ENCODE measurements at regions not wholly inside any gene's neighbourhood (a gene's known extent, or its start where the extent isn't known, plus 50 kb on each side); places are given as distances from the start of the nearest gene placed in this dataset.

- no peak for TF ChIP-seq CTCF (IDR thresholded peaks at IDR 0.05; ENCODE audit: insufficient read depth, low read length, poor library complexity, severe bottlenecking)
- TF ChIP-seq EZH2phosphoT487 (conservative IDR thresholded peaks at IDR 0.05; ENCODE audit: low read length) = no peak
- H3K9me2 ChIP-seq (replicated peaks; ENCODE audit: insufficient read depth, low read length) = no peaks in the 10 kb centered on the region
- H2AFZ ChIP-seq (ENCODE audit: low read depth, low read length, severe bottlenecking) = no peak overlapping the region
- no peak overlapping the region for H3K4me3 ChIP-seq (ENCODE audit: insufficient read depth, low read length, poor library complexity, severe bottlenecking)
- no peak overlapping the region for H3K9ac ChIP-seq (ENCODE audit: low read length)
- no peak overlapping the region for H3K4me2 ChIP-seq (ENCODE audit: low read depth, low read length, poor library complexity, severe bottlenecking)
- no peaks in the 10 kb centered on the region for H3K79me2 ChIP-seq (ENCODE audit: insufficient read depth, low read length)
- no peaks in the 10 kb centered on the region for H3K9me3 ChIP-seq (ENCODE audit: insufficient read depth, low read length)
- no peaks in the 10 kb centered on the region for H4K20me1 ChIP-seq (ENCODE audit: low read depth, low read length)
- H3K27ac ChIP-seq (ENCODE audit: low read depth, low read length) = no peak overlapping the region
- no peaks in the 10 kb centered on the region for H3K27me3 ChIP-seq (ENCODE audit: low read length)
- H3F3A ChIP-seq (ENCODE audit: insufficient read depth) = no peaks in the 10 kb centered on the region
- no peaks in the 10 kb centered on the region for H3K36me3 ChIP-seq (ENCODE audit: low read length)
These were observed 182.3 kb downstream of the FTCDNL1 start for GRCh38 chr2:199668645-199669044.

- no peaks in the 10 kb centered on the region for H3K9me3 ChIP-seq (ENCODE audit: insufficient read depth, low read length)
- no peaks in the 10 kb centered on the region for H3K9me2 ChIP-seq (replicated peaks; ENCODE audit: insufficient read depth, low read length)
- no peak for TF ChIP-seq CTCF (IDR thresholded peaks at IDR 0.05; ENCODE audit: insufficient read depth, low read length, poor library complexity, severe bottlenecking)
- no peak for TF ChIP-seq EZH2phosphoT487 (conservative IDR thresholded peaks at IDR 0.05; ENCODE audit: low read length)
- no peak overlapping the region for H3K4me2 ChIP-seq (ENCODE audit: low read depth, low read length, poor library complexity, severe bottlenecking)
- no peak overlapping the region for H2AFZ ChIP-seq (ENCODE audit: low read depth, low read length, severe bottlenecking)
- no peak overlapping the region for H3K4me3 ChIP-seq (ENCODE audit: insufficient read depth, low read length, poor library complexity, severe bottlenecking)
- no peaks in the 10 kb centered on the region for H3F3A ChIP-seq (ENCODE audit: insufficient read depth)
- no peaks in the 10 kb centered on the region for H4K20me1 ChIP-seq (ENCODE audit: low read depth, low read length)
- no peak overlapping the region for H3K27ac ChIP-seq (ENCODE audit: low read depth, low read length)
- H3K9ac ChIP-seq (ENCODE audit: low read length) = no peak overlapping the region
- no peaks in the 10 kb centered on the region for H3K79me2 ChIP-seq (ENCODE audit: insufficient read depth, low read length)
- no peaks in the 10 kb centered on the region for H3K27me3 ChIP-seq (ENCODE audit: low read length)
- no peaks in the 10 kb centered on the region for H3K36me3 ChIP-seq (ENCODE audit: low read length)
These were observed 187.8 kb downstream of the FTCDNL1 start for GRCh38 chr2:199663157-199663556.

GRCh38 chr2:199662255-199662654 lies 188.7 kb downstream of the FTCDNL1 start:
- Histone ChIP-seq H3K4me2 (ENCODE audit: low read depth, low read length, poor library complexity, severe bottlenecking) (no peak overlapping the region), H2AFZ (ENCODE audit: low read depth, low read length, severe bottlenecking) (no peak overlapping the region), H4K20me1 (ENCODE audit: low read depth, low read length) (no peaks in the 10 kb centered on the region), H3K9me2 (replicated peaks; ENCODE audit: insufficient read depth, low read length) (no peaks in the 10 kb centered on the region), H3F3A (ENCODE audit: insufficient read depth) (no peaks in the 10 kb centered on the region), H3K27me3 (ENCODE audit: low read length) (no peaks in the 10 kb centered on the region), H3K27ac (ENCODE audit: low read depth, low read length) (no peak overlapping the region), H3K36me3 (ENCODE audit: low read length) (no peaks in the 10 kb centered on the region), H3K9ac (ENCODE audit: low read length) (no peak overlapping the region), H3K9me3 (ENCODE audit: insufficient read depth, low read length) (no peaks in the 10 kb centered on the region), H3K79me2 (ENCODE audit: insufficient read depth, low read length) (no peaks in the 10 kb centered on the region), H3K4me3 (ENCODE audit: insufficient read depth, low read length, poor library complexity, severe bottlenecking) (no peak overlapping the region)
- TF ChIP-seq CTCF (IDR thresholded peaks at IDR 0.05; ENCODE audit: insufficient read depth, low read length, poor library complexity, severe bottlenecking) (no peak), EZH2phosphoT487 (conservative IDR thresholded peaks at IDR 0.05; ENCODE audit: low read length) (no peak)

Measured in SU-DHL-6 (cell line).